ENCODE measurements at regions not wholly inside any gene's neighbourhood (a gene's known extent, or its start where the extent isn't known, plus 50 kb on each side); places are given as distances from the start of the nearest gene placed in this dataset.
A peak's percentile ranks its signal among the peaks of the same experiment; 100 is the strongest.
"Not testable (repeated sequence)": the region's sequence is repeated elsewhere in the genome, so short reads cannot be mapped to it uniquely, and the experiment has no call there.

- no peak for DNase-seq (ENCODE audit: low read depth, low spot score)
Measured at GRCh38 chr7:83306502-83306901, 143.8 kb upstream of the PCLO start.

DNA sequence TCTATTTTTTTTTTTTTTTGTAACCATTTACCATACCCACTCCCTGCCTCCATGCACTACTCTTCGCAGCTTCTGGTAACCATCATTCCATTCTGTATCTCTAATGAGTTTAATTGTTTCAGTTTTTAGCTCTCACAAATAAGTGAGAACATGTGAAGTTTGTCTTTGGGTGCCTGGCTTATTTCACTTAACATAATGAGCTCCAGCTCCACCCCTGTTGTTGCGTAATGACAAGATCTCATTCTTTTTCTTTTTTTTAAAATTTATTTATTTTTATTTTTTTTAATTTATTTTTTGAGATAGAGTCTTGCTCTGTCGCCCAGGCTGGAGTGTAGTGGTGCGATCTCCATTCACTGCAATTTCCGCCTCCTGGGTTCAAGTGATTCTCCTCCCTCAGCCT is 142.3 kb upstream of the PCLO start:
- DNase-seq (ENCODE audit: low read depth, low spot score) = no peak

DNA sequence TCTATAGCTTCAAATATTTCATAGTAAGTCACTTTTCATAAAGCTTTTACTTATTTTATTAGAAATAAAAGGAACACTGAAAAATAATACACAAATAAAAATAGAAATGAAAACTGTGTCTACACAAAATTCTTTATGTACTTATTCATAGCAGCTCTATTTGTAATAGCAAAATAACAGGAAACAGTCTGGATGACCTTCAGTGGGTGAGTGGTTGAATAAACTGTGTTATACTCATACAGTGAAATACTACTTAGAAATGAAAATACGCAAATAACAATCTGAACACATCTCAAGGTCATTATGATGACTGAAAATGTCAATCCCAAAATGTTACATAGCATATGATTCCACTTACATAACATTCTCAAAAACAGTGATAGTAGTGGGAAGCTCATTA is 138.7 kb upstream of the PCLO start:
- no peak for DNase-seq (ENCODE audit: low read depth, low spot score)

GRCh38 chr7:83290211-83290610 is 127.5 kb upstream of the PCLO start:
- no peak for DNase-seq (ENCODE audit: low read depth, low spot score)

- DNase-seq (ENCODE audit: low read depth, low spot score) = no peak
Measured at GRCh38 chr7:83289419-83289993, 126.8 kb upstream of the PCLO start.

DNA sequence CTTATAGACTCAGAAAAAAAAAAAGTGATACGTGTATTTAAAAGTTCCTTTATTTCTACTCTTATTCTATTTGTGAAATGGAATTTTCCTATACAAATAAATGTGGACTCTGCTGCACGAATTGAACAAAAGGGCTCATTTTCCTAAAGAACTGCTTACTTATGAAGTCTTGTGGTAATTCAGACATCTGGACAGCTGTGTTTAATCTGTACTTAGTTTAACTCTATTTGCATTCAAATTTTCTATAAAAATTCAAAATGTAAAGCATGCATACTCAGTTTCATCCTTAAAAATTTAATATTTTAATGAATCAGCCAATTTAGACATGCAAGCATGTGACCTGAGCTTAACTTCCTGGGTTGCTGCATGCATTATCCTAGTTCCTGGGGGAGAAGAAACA is 118.0 kb upstream of the PCLO start:
- DNase-seq (ENCODE audit: low read depth, low spot score) = no peak

- no peak for DNase-seq (ENCODE audit: low read depth, low spot score)
Measured at GRCh38 chr7:83276250-83276649, 113.6 kb upstream of the PCLO start.

GRCh38 chr7:83273699-83274098 is 111.0 kb upstream of the PCLO start:
- DNase-seq (ENCODE audit: low read depth, low spot score) = no peak

- no peak for DNase-seq (ENCODE audit: low read depth, low spot score)
Measured at GRCh38 chr7:83271212-83272099, 108.8 kb upstream of the PCLO start.

GRCh38 chr7:83270407-83270806 is 107.7 kb upstream of the PCLO start:
- DNase-seq (ENCODE audit: low read depth, low spot score) = no peak

- DNase-seq (ENCODE audit: low read depth, low spot score) = no peak
Measured at GRCh38 chr7:83267141-83267631, 104.5 kb upstream of the PCLO start.

DNA sequence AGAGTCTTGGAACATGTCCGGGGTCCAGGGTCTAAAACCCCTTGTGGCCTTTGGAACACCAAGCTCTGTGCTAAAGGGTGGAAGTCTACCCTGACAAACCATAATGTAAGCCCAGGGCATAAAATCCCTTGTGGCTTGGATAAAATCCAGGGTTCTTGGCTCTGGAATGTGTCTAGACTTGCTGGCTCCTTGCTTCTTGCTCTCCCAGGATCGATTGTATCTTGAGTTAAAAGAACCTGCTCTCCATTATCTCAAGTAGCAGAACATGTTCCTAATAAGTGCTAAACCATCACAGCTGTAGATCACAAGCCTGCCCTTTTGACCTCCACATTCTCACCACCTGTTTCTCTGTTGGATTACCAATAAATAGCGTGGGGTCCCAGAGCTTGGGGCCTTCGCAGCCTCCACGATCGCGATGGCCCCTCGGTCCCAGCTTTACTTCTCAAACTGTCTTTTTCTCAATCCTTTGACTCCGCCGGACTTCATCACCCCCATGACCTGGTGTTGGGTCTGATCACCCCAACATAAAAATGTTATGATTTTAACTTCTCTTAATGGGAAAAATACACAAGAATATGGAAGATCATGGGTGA is 100.9 kb upstream of the PCLO start:
- DNase-seq (ENCODE audit: low read depth, low spot score) = peak; percentile 25

GRCh38 chr7:83259064-83259463 is 96.4 kb upstream of the PCLO start:
- no peak for DNase-seq (ENCODE audit: low read depth, low spot score)

- no peak for DNase-seq (ENCODE audit: low read depth, low spot score)
Measured at GRCh38 chr7:83248000-83248399, 85.3 kb upstream of the PCLO start.

DNA sequence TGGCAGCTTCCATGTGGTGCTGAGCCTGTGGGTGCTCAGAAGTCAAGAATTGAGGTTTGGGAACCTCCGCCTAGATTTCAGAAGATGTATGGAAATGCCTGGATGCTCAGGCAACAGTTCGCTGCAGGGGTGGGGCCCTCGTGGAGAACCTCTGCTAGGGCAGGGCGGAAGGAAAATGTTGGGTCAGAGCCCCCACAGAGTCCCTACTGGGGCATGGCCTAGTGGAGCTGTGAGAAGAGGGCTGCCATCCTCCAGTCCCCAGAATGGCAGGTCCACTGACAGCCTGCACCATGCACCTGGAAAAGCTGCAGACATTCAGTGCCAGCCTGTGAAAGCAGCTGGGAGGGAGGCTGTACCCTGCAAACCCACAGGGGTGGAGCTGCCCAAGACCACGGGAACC is 56.5 kb upstream of the PCLO start:
- DNase-seq (ENCODE audit: low read depth, low spot score) = not testable (repeated sequence)

DNA sequence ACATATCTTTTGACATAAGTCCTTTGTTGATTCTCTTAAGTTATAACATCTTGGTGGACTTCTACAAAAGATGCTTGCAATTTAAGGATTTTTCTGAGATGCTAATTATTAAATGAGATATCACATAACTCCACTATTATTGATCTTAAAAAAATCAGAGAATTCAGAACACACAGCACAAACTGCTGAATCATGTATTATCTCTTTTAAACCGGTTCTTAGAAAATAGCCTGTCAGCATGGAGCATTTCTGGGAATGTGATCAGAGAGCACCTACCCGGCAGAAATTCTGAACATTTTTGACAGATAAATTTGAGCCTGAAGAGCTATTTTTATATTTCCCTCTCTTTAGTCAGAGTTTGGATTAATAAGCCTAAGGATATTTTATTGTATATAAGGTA is 50.2 kb upstream of the PCLO start:
- DNase-seq (ENCODE audit: low read depth, low spot score) = no peak
